22Rv1 (cell line): ENCODE measurements at regions not wholly inside any gene's neighbourhood (a gene's known extent, or its start where the extent isn't known, plus 50 kb on each side); places are given as distances from the start of the nearest gene placed in this dataset.

ENCODE experiments used
- CTCF ChIP-seq: fragments of 450-650 bp; IDR thresholded peaks from 2 replicates; pipeline ENCODE4 v1.5.1; 2017; ENCODE audit warnings: mild to moderate bottlenecking
- ZFX ChIP-seq: fragments of 450-650 bp; IDR thresholded peaks from 2 replicates; pipeline ENCODE4 v1.6.1; 2017; ENCODE audit warnings: antibody characterized with exemption, borderline replicate concordance

GRCh38 chr17:34051046-34051445 lies 204.0 kb upstream of the CCL2 start:
- no peak for TF ChIP-seq CTCF
- TF ChIP-seq ZFX, result no peak
